PFSK-1 (cell line): ENCODE measurements at regions not wholly inside any gene's neighbourhood (a gene's known extent, or its start where the extent isn't known, plus 50 kb on each side); places are given as distances from the start of the nearest gene placed in this dataset.

Source experiments
- FOXP2 ChIP-seq: optimal IDR thresholded peaks from 2 replicates; pipeline ENCODE3; 2011; ENCODE audit warnings: borderline replicate concordance, control low read depth, inconsistent platforms; ENCODE audit not compliant: insufficient read depth; ENCODE audit errors: extremely low read length, extremely low read depth
- POLR2AphosphoS5 ChIP-seq: IDR thresholded peaks from 2 replicates; pipeline ENCODE4 v1.6.1; 2012; ENCODE audit warnings: low read depth, mild to moderate bottlenecking, control low read depth, low read length, moderate library complexity
- SIN3A ChIP-seq: IDR thresholded peaks from 2 replicates; pipeline ENCODE4 v1.6.1; 2012; ENCODE audit warnings: mild to moderate bottlenecking, low read length, moderate library complexity, borderline replicate concordance; ENCODE audit not compliant: insufficient read depth
- TAF1 ChIP-seq: IDR thresholded peaks from 2 replicates; pipeline ENCODE4 v1.6.1; 2012; ENCODE audit warnings: low read length, control low read depth, borderline replicate concordance; ENCODE audit not compliant: insufficient read depth
- TF ChIP-seq, protein P1 (sequence below), 2 experiments: IDR thresholded peaks; 2 replicates each; pipeline versions ENCODE4 v1.6.1 to v1.8.0; 2011 to 2012; ENCODE audit warnings: low read depth in 2 of 2, low read length in 2 of 2, control low read depth in 1 of 2, inconsistent platforms in 1 of 2, mild to moderate bottlenecking in 1 of 2, moderate library complexity in 1 of 2; ENCODE audit not compliant: insufficient read depth in 1 of 2

DNA sequence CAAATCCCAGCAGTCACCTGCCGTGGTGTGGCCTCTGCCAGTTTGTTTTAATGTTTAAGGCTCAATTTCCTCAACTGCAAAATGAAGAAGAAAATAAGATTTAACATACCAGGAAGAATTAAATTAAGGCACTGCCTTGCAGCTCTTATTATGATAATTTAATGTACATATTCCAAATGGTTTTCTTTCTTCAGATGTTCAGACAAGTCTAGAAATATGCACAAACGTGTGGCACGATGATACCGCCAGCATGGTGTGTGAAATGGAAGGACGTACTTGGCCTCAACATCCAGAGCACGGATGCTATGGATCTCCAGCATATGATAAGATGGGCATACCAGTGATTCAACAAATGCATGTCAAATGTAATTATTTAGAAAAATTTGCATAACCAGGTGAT is 959.4 kb upstream of the TMEM132C start:
- TF ChIP-seq TAF1 (no peak), SIN3A (no peak), FOXP2 (no peak), POLR2AphosphoS5 (no peak)
- TF ChIP-seq, protein P1, sequence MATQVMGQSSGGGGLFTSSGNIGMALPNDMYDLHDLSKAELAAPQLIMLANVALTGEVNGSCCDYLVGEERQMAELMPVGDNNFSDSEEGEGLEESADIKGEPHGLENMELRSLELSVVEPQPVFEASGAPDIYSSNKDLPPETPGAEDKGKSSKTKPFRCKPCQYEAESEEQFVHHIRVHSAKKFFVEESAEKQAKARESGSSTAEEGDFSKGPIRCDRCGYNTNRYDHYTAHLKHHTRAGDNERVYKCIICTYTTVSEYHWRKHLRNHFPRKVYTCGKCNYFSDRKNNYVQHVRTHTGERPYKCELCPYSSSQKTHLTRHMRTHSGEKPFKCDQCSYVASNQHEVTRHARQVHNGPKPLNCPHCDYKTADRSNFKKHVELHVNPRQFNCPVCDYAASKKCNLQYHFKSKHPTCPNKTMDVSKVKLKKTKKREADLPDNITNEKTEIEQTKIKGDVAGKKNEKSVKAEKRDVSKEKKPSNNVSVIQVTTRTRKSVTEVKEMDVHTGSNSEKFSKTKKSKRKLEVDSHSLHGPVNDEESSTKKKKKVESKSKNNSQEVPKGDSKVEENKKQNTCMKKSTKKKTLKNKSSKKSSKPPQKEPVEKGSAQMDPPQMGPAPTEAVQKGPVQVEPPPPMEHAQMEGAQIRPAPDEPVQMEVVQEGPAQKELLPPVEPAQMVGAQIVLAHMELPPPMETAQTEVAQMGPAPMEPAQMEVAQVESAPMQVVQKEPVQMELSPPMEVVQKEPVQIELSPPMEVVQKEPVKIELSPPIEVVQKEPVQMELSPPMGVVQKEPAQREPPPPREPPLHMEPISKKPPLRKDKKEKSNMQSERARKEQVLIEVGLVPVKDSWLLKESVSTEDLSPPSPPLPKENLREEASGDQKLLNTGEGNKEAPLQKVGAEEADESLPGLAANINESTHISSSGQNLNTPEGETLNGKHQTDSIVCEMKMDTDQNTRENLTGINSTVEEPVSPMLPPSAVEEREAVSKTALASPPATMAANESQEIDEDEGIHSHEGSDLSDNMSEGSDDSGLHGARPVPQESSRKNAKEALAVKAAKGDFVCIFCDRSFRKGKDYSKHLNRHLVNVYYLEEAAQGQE (IDR thresholded peaks at IDR 0.05; ENCODE audit: insufficient read depth in 1 of 2, low read depth in 2 of 2, low read length in 2 of 2) = no peak

DNA sequence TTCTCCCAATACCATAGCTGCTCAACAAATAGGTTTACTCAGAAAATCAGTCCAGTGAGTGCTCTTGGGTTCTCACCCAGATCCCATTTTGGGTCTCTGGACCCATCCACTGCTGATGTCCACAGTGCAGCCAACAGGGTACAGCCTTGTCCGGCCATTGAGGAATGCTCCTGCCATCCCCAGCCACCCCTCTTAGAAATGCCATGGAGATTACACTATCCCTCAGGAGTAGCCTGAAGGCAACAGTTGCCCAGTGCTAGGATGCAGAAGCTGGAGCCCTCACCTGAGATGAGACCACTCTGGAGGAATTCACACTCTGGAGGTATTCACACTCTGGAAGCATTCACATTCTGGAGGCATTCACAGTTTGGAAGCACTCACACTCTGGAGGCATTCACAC is 958.8 kb upstream of the TMEM132C start:
- TF ChIP-seq, protein P1 (IDR thresholded peaks at IDR 0.05; ENCODE audit: insufficient read depth in 1 of 2, low read depth in 2 of 2, low read length in 2 of 2) = no peak
- TF ChIP-seq SIN3A (no peak), POLR2AphosphoS5 (no peak), FOXP2 (no peak), TAF1 (no peak)

DNA sequence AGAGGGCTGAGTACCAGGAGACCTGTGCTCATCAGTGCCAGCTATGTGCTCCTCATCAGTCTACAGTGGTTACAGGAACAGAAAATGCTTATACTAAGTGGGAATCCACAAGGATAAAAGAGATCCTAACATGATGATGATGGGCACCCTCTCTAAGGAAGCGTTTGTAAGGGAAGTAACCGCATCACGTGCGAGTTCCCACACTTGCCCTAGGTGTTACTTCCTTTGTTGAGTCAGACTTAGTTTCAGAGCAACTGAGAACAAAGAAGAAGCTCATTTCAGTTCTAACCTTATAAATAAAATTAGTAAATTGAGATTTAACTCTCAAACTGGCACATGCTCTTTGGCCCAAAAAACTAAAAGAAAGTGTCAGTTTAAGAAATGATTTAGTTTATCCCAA is 956.4 kb upstream of the TMEM132C start:
- TF ChIP-seq TAF1 (no peak), FOXP2 (no peak), SIN3A (no peak), POLR2AphosphoS5 (no peak)
- TF ChIP-seq, protein P1 (IDR thresholded peaks at IDR 0.05; ENCODE audit: insufficient read depth in 1 of 2, low read depth in 2 of 2, low read length in 2 of 2) = no peak

DNA sequence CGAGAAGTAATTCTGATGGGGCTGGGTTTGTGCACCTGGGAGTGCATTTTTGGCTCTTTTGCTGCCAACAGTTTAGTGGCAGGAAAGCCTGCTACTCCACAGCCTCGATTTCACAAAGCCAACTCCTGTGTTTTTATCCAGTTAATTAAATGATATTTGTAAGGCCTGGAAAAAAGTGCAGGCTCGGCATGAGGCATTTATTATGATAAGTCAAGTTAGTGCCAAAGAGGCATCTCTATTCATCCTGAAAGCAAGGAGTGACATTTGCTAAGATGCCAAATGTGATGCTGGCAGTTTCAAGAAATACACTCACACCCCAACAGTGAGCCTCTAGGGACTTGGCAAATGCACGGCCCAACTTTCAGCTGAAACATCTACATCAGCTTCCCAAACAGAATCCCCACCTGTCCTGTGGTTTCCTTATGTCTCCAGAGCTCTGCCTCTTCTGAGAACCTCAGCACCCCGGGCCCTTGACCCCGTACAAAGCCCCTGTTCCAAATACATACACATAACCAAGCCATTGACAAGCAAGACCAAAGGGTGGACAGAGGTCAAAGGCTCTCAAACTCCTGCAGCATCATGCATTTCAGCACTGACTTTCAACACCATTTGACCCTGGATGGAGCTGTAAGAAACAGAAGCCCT is 955.1 kb upstream of the TMEM132C start:
- TF ChIP-seq TAF1 (no peak), SIN3A (no peak), FOXP2 (no peak), POLR2AphosphoS5 (no peak)
- TF ChIP-seq, protein P1 (IDR thresholded peaks at IDR 0.05; ENCODE audit: insufficient read depth in 1 of 2, low read depth in 2 of 2, low read length in 2 of 2) = no peak

DNA sequence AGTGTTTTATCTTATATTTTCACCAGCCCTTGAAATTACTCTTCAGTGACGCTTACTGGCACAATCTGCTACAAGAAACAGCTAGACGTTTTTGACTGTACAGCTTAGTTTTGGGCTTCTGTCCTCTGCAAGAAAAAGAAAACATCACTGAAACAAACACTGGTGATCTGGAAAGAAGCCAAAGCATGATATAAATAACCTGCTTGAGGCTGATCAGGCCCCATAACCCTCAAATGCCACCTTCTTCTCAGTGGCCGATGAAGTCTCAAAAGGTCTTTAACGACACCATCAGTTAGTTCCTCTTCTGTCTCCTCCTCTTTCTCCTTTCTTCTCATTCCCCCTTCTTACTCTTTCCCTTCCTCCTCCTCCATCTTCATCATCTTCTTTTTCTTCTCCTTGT is 942.3 kb upstream of the TMEM132C start:
- TF ChIP-seq SIN3A (no peak), POLR2AphosphoS5 (no peak), FOXP2 (no peak)
- TF ChIP-seq, protein P1 (IDR thresholded peaks at IDR 0.05; ENCODE audit: insufficient read depth in 1 of 2, low read depth in 2 of 2, low read length in 2 of 2) = no peak
